IMR-90 (cell line): ENCODE measurements at regions not wholly inside any gene's neighbourhood (a gene's known extent, or its start where the extent isn't known, plus 50 kb on each side); places are given as distances from the start of the nearest gene placed in this dataset.

ENCODE experiments used
- ATAC-seq: fragments of 200-7000 bp; cut with Tn5 transposase; 2 replicates; pipeline ENCODE4 v1.9.1; 2020; ENCODE audit warnings: low read depth, mild to moderate bottlenecking, moderate library complexity
- BruUV-seq: library from RNA; stranded (reverse); fragments of 400-500 nt; replicated peaks from 2 replicates; lab custom pipeline; 2021; lab: Mats Ljungman, UMichigan
- CTCF ChIA-PET: fragments of 300-600 bp; formaldehyde crosslinking; extraction: SDS; loops from one replicate; lab custom pipeline; 2021; ENCODE audit warnings: antibody characterized with exemption; lab: Yijun Ruan, JAX
- POLR2A ChIA-PET: fragments of 300-600 bp; sonication (Branson Sonifier 250); formaldehyde crosslinking; loops from one replicate; lab custom pipeline; 2022; ENCODE audit warnings: antibody characterized with exemption; ENCODE audit not compliant: unreplicated experiment; lab: Charles Lee
- DNase-seq: peaks from one replicate; pipeline ENCODE4 v3.0.0; 2013
- H2AFZ ChIP-seq: replicated peaks from 2 replicates; pipeline ENCODE3; 2013; ENCODE audit warnings: low read length, mild to moderate bottlenecking; ENCODE audit not compliant: poor library complexity
- H2AK5ac ChIP-seq: 2 replicates; pipeline ENCODE4 v1.6.1; 2013; ENCODE audit warnings: low read depth, low read length, inconsistent platforms
- H2AK9ac ChIP-seq: replicated peaks from 2 replicates; pipeline ENCODE3; 2013; ENCODE audit warnings: mild to moderate bottlenecking, low read depth, low read length, moderate library complexity; ENCODE audit not compliant: poor library complexity
- H2BK120ac ChIP-seq: 2 replicates; pipeline ENCODE4 v1.6.1; 2013; ENCODE audit warnings: low read depth, low read length, inconsistent platforms
- H2BK15ac ChIP-seq: 3 replicates; pipeline ENCODE4 v1.6.1; 2013; ENCODE audit warnings: low read depth, low read length, inconsistent platforms
- H2BK20ac ChIP-seq: 2 replicates; pipeline ENCODE4 v1.6.1; 2013; ENCODE audit warnings: low read depth, mild to moderate bottlenecking, inconsistent platforms, low read length, moderate library complexity
- H2BK5ac ChIP-seq: 2 replicates; pipeline ENCODE4 v1.6.1; 2013; ENCODE audit warnings: mild to moderate bottlenecking, low read depth, low read length, inconsistent platforms; ENCODE audit not compliant: poor library complexity, severe bottlenecking
- H3K14ac ChIP-seq: replicated peaks from 2 replicates; pipeline ENCODE4 v1.6.1; 2013; ENCODE audit warnings: low read depth, low read length, inconsistent platforms
- H3K18ac ChIP-seq: 2 replicates; pipeline ENCODE4 v1.6.1; 2013; ENCODE audit warnings: low read depth, low read length, control low read depth
- H3K23ac ChIP-seq: 2 replicates; pipeline ENCODE4 v1.6.1; 2013; ENCODE audit warnings: low read depth, low read length, inconsistent platforms
- H3K27ac ChIP-seq: 2 replicates; pipeline ENCODE4 v1.5.1; 2013; ENCODE audit warnings: mild to moderate bottlenecking, control low read depth, low read length; ENCODE audit not compliant: insufficient read depth
- H3K27me3 ChIP-seq: 2 replicates; pipeline ENCODE4 v1.6.1; 2013; ENCODE audit warnings: low read length; ENCODE audit not compliant: control insufficient read depth, insufficient read depth
- H3K36me3 ChIP-seq: 2 replicates; pipeline ENCODE4 v1.6.1; 2013; ENCODE audit warnings: low read length, mixed read lengths; ENCODE audit not compliant: control insufficient read depth, insufficient read depth
- H3K4ac ChIP-seq: 2 replicates; pipeline ENCODE4 v1.6.1; 2013; ENCODE audit warnings: low read depth, low read length, inconsistent platforms
- H3K4me1 ChIP-seq: 2 replicates; pipeline ENCODE4 v1.6.1; 2013; ENCODE audit warnings: low read length, mixed read lengths; ENCODE audit not compliant: control insufficient read depth, insufficient read depth
- H3K4me2 ChIP-seq: 2 replicates; pipeline ENCODE4 v1.6.1; 2013; ENCODE audit warnings: low read depth, mild to moderate bottlenecking, control low read depth, low read length, moderate library complexity
- H3K4me3 ChIP-seq: 2 replicates; pipeline ENCODE4 v1.5.1; 2013; ENCODE audit warnings: low read depth, mild to moderate bottlenecking, control low read depth, low read length, moderate library complexity; ENCODE audit not compliant: insufficient read depth
- H3K56ac ChIP-seq: 2 replicates; pipeline ENCODE4 v1.6.1; 2013; ENCODE audit warnings: low read length, inconsistent platforms; ENCODE audit not compliant: insufficient read depth; ENCODE audit errors: extremely low read depth
- H3K79me1 ChIP-seq, 2 experiments: 2 replicates each; pipeline ENCODE4 v1.6.1; 2013; ENCODE audit warnings: low read length in 2 of 2, inconsistent platforms in 1 of 2, low read depth in 1 of 2
- H3K9ac ChIP-seq: 2 replicates; pipeline ENCODE4 v1.6.1; 2013; ENCODE audit warnings: low read depth, low read length, control low read depth
- H3K9me1 ChIP-seq: 2 replicates; pipeline ENCODE4 v1.6.1; 2013; ENCODE audit warnings: low read length, inconsistent platforms; ENCODE audit not compliant: insufficient read depth
- H3K9me3 ChIP-seq: 2 replicates; pipeline ENCODE4 v1.6.1; 2013; ENCODE audit warnings: low read length; ENCODE audit not compliant: control insufficient read depth, insufficient read depth
- H4K20me1 ChIP-seq: 2 replicates; pipeline ENCODE4 v1.6.1; 2013; ENCODE audit warnings: low read length, inconsistent platforms; ENCODE audit not compliant: insufficient read depth
- H4K5ac ChIP-seq: 2 replicates; pipeline ENCODE4 v1.6.1; 2013; ENCODE audit warnings: mild to moderate bottlenecking, low read depth, low read length, control low read depth
- H4K8ac ChIP-seq, 2 experiments: 2 replicates each; pipeline ENCODE4 v1.6.1; 2013; ENCODE audit warnings: low read depth in 2 of 2, low read length in 2 of 2, control low read depth in 1 of 2, inconsistent platforms in 1 of 2
- H4K91ac ChIP-seq: 2 replicates; pipeline ENCODE4 v1.6.1; 2013; ENCODE audit warnings: low read depth, low read length, inconsistent platforms; ENCODE audit not compliant: insufficient read depth
- BHLHE40 ChIP-seq: fragments of 150-350 bp; IDR thresholded peaks from 2 replicates; pipeline ENCODE4 v1.6.1; 2016; ENCODE audit warnings: mild to moderate bottlenecking, low read depth, low read length
- CEBPB ChIP-seq: IDR thresholded peaks from 2 replicates; pipeline ENCODE4 v1.6.1; 2012; ENCODE audit warnings: low read depth, low read length, improper control_type of control experiment
- CHD1 ChIP-seq: IDR thresholded peaks from 2 replicates; pipeline ENCODE4 v1.6.1; 2012; ENCODE audit warnings: low read depth, low read length, improper control_type of control experiment
- ELK1 ChIP-seq: fragments of 150-350 bp; IDR thresholded peaks from 2 replicates; pipeline ENCODE4 v1.6.1; 2016; ENCODE audit warnings: low read depth, mild to moderate bottlenecking, low read length, moderate library complexity, borderline replicate concordance
- FOS ChIP-seq: fragments of 150-350 bp; IDR thresholded peaks from 2 replicates; pipeline ENCODE4 v1.6.1; 2016; ENCODE audit warnings: low read depth, low read length
- MAFK ChIP-seq: IDR thresholded peaks from 2 replicates; pipeline ENCODE4 v1.6.1; 2012; ENCODE audit warnings: low read depth, low read length, improper control_type of control experiment
- MAZ ChIP-seq: IDR thresholded peaks from 2 replicates; pipeline ENCODE4 v1.6.1; 2012; ENCODE audit warnings: low read depth, mild to moderate bottlenecking, low read length, improper control_type of control experiment, moderate library complexity, borderline replicate concordance
- MXI1 ChIP-seq: IDR thresholded peaks from 2 replicates; pipeline ENCODE4 v1.6.1; 2012; ENCODE audit warnings: low read depth, mild to moderate bottlenecking, low read length, moderate library complexity, borderline replicate concordance
- NFE2L2 ChIP-seq: fragments of 150-350 bp; IDR thresholded peaks from 2 replicates; pipeline ENCODE4 v1.6.1; 2016; ENCODE audit warnings: low read depth, mild to moderate bottlenecking, low read length
- POLR2A ChIP-seq: IDR thresholded peaks from 2 replicates; pipeline ENCODE4 v1.6.1; 2012; ENCODE audit warnings: mild to moderate bottlenecking, low read depth, low read length
- RAD21 ChIP-seq: IDR thresholded peaks from 2 replicates; pipeline ENCODE4 v1.6.1; 2012; ENCODE audit warnings: low read length, improper control_type of control experiment
- RCOR1 ChIP-seq: IDR thresholded peaks from 2 replicates; pipeline ENCODE4 v1.6.1; 2012; ENCODE audit warnings: mild to moderate bottlenecking, low read length, improper control_type of control experiment; ENCODE audit not compliant: insufficient replicate concordance
- RFX5 ChIP-seq: IDR thresholded peaks from 2 replicates; pipeline ENCODE4 v1.8.0; 2012; ENCODE audit warnings: low read depth, mild to moderate bottlenecking, low read length, moderate library complexity
- SMC3 ChIP-seq: fragments of 150-350 bp; IDR thresholded peaks from 2 replicates; pipeline ENCODE4 v1.6.1; 2016; ENCODE audit warnings: low read depth, mild to moderate bottlenecking, antibody characterized with exemption, low read length, moderate library complexity
- WGBS, 2 experiments: methylation state at CpG; one replicate each; pipeline versions ENCODE4 v1.1.5 to v1.1.7; 2013; ENCODE audit warnings: missing lambda C conversion rate in 2 of 2; ENCODE audit not compliant: insufficient read length in 1 of 2; ENCODE audit errors: extremely low coverage in 2 of 2; 5-methylcytosine and 5-hydroxymethylcytosine counted together
- dilution Hi-C: fragments of 300-500 bp; cut with HindIII; formaldehyde crosslinking; loops from one replicate; pipeline ENCODE4 v1.14.3; 2018; ENCODE audit warnings: low sequenced_read_pairs; ENCODE audit not compliant: unreplicated experiment
- in situ Hi-C: fragments of 300-500 bp; cut with MboI; formaldehyde crosslinking; loops from 3 replicates; pipeline ENCODE4 v1.14.3; 2019; ENCODE audit warnings: low sequenced_read_pairs, inconsistent platforms, mixed read lengths
- intact Hi-C: fragments of 100-400 bp; cut with micrococcal nuclease; formaldehyde crosslinking; loops from 2 replicates; pipeline ENCODE4 v1.10.0; 2022
- TF ChIP-seq, protein P1 (sequence below): fragments of 150-350 bp; IDR thresholded peaks from 2 replicates; pipeline ENCODE4 v1.6.1; 2017; ENCODE audit warnings: mild to moderate bottlenecking, antibody characterized with exemption, low read length, low read depth
- TF ChIP-seq, protein P2 (sequence below): conservative IDR thresholded peaks from 2 replicates; pipeline ENCODE4 v1.5.1; 2012; ENCODE audit warnings: mild to moderate bottlenecking, low read depth, low read length, improper control_type of control experiment

GRCh38 chr5:5678909-5679308 is 256.4 kb downstream of the ICE1 start:
- H3K4me1 ChIP-seq = no peaks in the 10 kb centered on the region
- ChIA-PET CTCF (no interaction called here), POLR2A (no interaction called here)
- H3K79me1 ChIP-seq = no peaks in the 10 kb centered on the region
- H3K18ac ChIP-seq = no peak overlapping the region
- DNase-seq (no peak), ATAC-seq (no peak)
- no peaks in the 10 kb centered on the region for H4K20me1 ChIP-seq
- no peaks in the 10 kb centered on the region for H3K36me3 ChIP-seq
- BruUV-seq = no TSS peak
- H3K9me1 ChIP-seq = no peaks in the 10 kb centered on the region
- WGBS, 2 experiments = 0% methylated on average over 1 of the region's 4 CpGs; no CpG with 5 or more reads in 1 of the 2 experiments
- TF ChIP-seq RAD21 = no peak
- no peak for TF ChIP-seq MXI1
- TF ChIP-seq MAFK = no peak
- TF ChIP-seq CHD1 = no peak
- TF ChIP-seq ELK1 = no peak
- TF ChIP-seq, protein P1, sequence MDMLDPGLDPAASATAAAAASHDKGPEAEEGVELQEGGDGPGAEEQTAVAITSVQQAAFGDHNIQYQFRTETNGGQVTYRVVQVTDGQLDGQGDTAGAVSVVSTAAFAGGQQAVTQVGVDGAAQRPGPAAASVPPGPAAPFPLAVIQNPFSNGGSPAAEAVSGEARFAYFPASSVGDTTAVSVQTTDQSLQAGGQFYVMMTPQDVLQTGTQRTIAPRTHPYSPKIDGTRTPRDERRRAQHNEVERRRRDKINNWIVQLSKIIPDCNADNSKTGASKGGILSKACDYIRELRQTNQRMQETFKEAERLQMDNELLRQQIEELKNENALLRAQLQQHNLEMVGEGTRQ = no peak
- no peak for TF ChIP-seq POLR2A
- no peak for TF ChIP-seq MAZ
- no peak for TF ChIP-seq RCOR1
- no peak for TF ChIP-seq SMC3
- TF ChIP-seq BHLHE40 = no peak
- no peak for TF ChIP-seq FOS
- TF ChIP-seq, protein P2, sequence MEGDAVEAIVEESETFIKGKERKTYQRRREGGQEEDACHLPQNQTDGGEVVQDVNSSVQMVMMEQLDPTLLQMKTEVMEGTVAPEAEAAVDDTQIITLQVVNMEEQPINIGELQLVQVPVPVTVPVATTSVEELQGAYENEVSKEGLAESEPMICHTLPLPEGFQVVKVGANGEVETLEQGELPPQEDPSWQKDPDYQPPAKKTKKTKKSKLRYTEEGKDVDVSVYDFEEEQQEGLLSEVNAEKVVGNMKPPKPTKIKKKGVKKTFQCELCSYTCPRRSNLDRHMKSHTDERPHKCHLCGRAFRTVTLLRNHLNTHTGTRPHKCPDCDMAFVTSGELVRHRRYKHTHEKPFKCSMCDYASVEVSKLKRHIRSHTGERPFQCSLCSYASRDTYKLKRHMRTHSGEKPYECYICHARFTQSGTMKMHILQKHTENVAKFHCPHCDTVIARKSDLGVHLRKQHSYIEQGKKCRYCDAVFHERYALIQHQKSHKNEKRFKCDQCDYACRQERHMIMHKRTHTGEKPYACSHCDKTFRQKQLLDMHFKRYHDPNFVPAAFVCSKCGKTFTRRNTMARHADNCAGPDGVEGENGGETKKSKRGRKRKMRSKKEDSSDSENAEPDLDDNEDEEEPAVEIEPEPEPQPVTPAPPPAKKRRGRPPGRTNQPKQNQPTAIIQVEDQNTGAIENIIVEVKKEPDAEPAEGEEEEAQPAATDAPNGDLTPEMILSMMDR = no peak
- TF ChIP-seq CEBPB = no peak
- no peak for TF ChIP-seq NFE2L2
- TF ChIP-seq RFX5 = no peak
- no peak overlapping the region for H4K91ac ChIP-seq
- no peak overlapping the region for H2AFZ ChIP-seq
- in situ Hi-C loops = no loop called here
- no peak overlapping the region for H3K14ac ChIP-seq
- no peak overlapping the region for H3K56ac ChIP-seq
- no peak overlapping the region for H2BK15ac ChIP-seq
- no peak overlapping the region for H3K9ac ChIP-seq
- no peak overlapping the region for H3K27ac ChIP-seq
- H2AK5ac ChIP-seq = no peak overlapping the region
- H3K4ac ChIP-seq = no peak overlapping the region
- no peak overlapping the region for H3K4me2 ChIP-seq
- no peak overlapping the region for H4K5ac ChIP-seq
- dilution Hi-C loops = no loop called here
- no peak overlapping the region for H2BK120ac ChIP-seq
- no peak overlapping the region for H4K8ac ChIP-seq
- no peak overlapping the region for H2BK20ac ChIP-seq
- no peak overlapping the region for H2BK5ac ChIP-seq
- no peak overlapping the region for H3K23ac ChIP-seq
- peaks cover 18% of the 10 kb centered on the region for H3K9me3 ChIP-seq
- no peaks in the 10 kb centered on the region for H3K27me3 ChIP-seq
- no peak overlapping the region for H3K4me3 ChIP-seq
- intact Hi-C loops = no loop called here
- no peak overlapping the region for H2AK9ac ChIP-seq
